KMS-11 (cell line): ENCODE measurements at regions not wholly inside any gene's neighbourhood (a gene's known extent, or its start where the extent isn't known, plus 50 kb on each side); places are given as distances from the start of the nearest gene placed in this dataset.

Experiments
- H2AFZ ChIP-seq: fragments of 200-600 bp; sonication (generic); 2 replicates; pipeline ENCODE4 v1.6.1; 2016; ENCODE audit warnings: antibody characterized with exemption, mixed run types, low read depth
- H3K27ac ChIP-seq: fragments of 200-600 bp; sonication (generic); 2 replicates; pipeline ENCODE4 v1.6.1; 2016; ENCODE audit warnings: mild to moderate bottlenecking, mixed run types
- H3K27me3 ChIP-seq: fragments of 200-600 bp; sonication (generic); 2 replicates; pipeline ENCODE4 v1.6.1; 2017; ENCODE audit warnings: mild to moderate bottlenecking, low read depth, mixed run types, moderate library complexity; ENCODE audit not compliant: insufficient read depth
- H3K36me3 ChIP-seq: fragments of 200-600 bp; sonication (generic); 2 replicates; pipeline ENCODE4 v1.6.1; 2017; ENCODE audit warnings: mild to moderate bottlenecking, mixed run types; ENCODE audit not compliant: insufficient read depth
- H3K4me1 ChIP-seq: fragments of 200-600 bp; sonication (generic); 2 replicates; pipeline ENCODE4 v1.6.1; 2016; ENCODE audit warnings: mild to moderate bottlenecking, low read depth, mixed run types; ENCODE audit not compliant: poor library complexity, severe bottlenecking
- H3K4me2 ChIP-seq: fragments of 200-600 bp; sonication (generic); 2 replicates; pipeline ENCODE4 v1.7.0; 2016; ENCODE audit warnings: mild to moderate bottlenecking, mixed run types
- H3K4me3 ChIP-seq: fragments of 200-600 bp; sonication (generic); IDR thresholded peaks from 2 replicates; pipeline ENCODE4 v1.6.1; 2017; ENCODE audit warnings: low read depth, low read length, mixed read lengths; ENCODE audit not compliant: insufficient read depth
- H3K79me2 ChIP-seq: fragments of 200-600 bp; sonication (generic); 2 replicates; pipeline ENCODE4 v1.6.1; 2016; ENCODE audit warnings: low read depth, mixed run types; ENCODE audit not compliant: insufficient read depth
- H3K9ac ChIP-seq: fragments of 200-600 bp; sonication (generic); 2 replicates; pipeline ENCODE4 v1.6.1; 2016; ENCODE audit warnings: mild to moderate bottlenecking, mixed run types
- H4K20me1 ChIP-seq: fragments of 200-600 bp; sonication (generic); 2 replicates; pipeline ENCODE4 v1.6.1; 2016; ENCODE audit warnings: mild to moderate bottlenecking, mixed run types; ENCODE audit not compliant: insufficient read depth
- TF ChIP-seq, protein P1 (sequence below): fragments of 200-600 bp; sonication (generic); conservative IDR thresholded peaks from 2 replicates; pipeline ENCODE4 v1.6.1; 2017; ENCODE audit warnings: low read depth, mild to moderate bottlenecking, antibody characterized with exemption, low read length, moderate library complexity, mixed read lengths

DNA sequence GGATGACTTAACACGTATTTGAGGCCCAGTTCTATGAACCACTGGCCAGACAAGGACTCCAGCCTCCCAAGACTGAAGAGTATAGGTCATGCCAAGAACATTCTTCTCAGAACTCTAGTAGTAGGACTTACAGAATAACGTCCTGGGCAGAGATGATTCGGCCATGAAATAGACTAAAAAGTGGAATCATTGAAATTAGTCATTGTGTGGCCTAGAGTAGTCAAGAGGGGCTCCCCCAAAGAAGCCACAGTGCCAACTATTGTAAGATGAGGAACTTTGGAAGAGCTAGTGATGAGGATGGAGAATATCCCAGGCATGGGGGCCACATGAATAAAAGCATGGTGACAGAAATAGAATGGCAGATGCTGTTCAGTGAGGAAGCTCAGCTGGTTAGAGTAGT lies 101.1 kb downstream of the TRIB2 start:
- H3K36me3 ChIP-seq: no peaks in the 10 kb centered on the region
- H3K27me3 ChIP-seq: no peaks in the 10 kb centered on the region
- no peak overlapping the region for H2AFZ ChIP-seq
- no peaks in the 10 kb centered on the region for H3K79me2 ChIP-seq
- H3K4me2 ChIP-seq: no peak overlapping the region
- no peak overlapping the region for H3K9ac ChIP-seq
- TF ChIP-seq, protein P1, sequence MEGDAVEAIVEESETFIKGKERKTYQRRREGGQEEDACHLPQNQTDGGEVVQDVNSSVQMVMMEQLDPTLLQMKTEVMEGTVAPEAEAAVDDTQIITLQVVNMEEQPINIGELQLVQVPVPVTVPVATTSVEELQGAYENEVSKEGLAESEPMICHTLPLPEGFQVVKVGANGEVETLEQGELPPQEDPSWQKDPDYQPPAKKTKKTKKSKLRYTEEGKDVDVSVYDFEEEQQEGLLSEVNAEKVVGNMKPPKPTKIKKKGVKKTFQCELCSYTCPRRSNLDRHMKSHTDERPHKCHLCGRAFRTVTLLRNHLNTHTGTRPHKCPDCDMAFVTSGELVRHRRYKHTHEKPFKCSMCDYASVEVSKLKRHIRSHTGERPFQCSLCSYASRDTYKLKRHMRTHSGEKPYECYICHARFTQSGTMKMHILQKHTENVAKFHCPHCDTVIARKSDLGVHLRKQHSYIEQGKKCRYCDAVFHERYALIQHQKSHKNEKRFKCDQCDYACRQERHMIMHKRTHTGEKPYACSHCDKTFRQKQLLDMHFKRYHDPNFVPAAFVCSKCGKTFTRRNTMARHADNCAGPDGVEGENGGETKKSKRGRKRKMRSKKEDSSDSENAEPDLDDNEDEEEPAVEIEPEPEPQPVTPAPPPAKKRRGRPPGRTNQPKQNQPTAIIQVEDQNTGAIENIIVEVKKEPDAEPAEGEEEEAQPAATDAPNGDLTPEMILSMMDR: no peak
- no peaks in the 10 kb centered on the region for H3K4me1 ChIP-seq
- H3K4me3 ChIP-seq: no peak overlapping the region
- no peak overlapping the region for H3K27ac ChIP-seq
- H4K20me1 ChIP-seq: no peaks in the 10 kb centered on the region

- H3K4me2 ChIP-seq: no peak overlapping the region
- H3K79me2 ChIP-seq: no peaks in the 10 kb centered on the region
- no peak overlapping the region for H3K9ac ChIP-seq
- H3K4me1 ChIP-seq: no peaks in the 10 kb centered on the region
- H3K4me3 ChIP-seq: no peak overlapping the region
- H4K20me1 ChIP-seq: no peaks in the 10 kb centered on the region
- no peaks in the 10 kb centered on the region for H3K36me3 ChIP-seq
- TF ChIP-seq, protein P1: no peak
- H2AFZ ChIP-seq: no peak overlapping the region
- no peaks in the 10 kb centered on the region for H3K27me3 ChIP-seq
- no peak overlapping the region for H3K27ac ChIP-seq
These were observed 101.8 kb downstream of the TRIB2 start for GRCh38 chr2:12818416-12819102.

- Histone ChIP-seq H3K4me2 (no peak overlapping the region), H3K9ac (no peak overlapping the region), H3K4me1 (no peaks in the 10 kb centered on the region), H3K27ac (no peak overlapping the region), H3K27me3 (no peaks in the 10 kb centered on the region), H3K79me2 (no peaks in the 10 kb centered on the region), H3K36me3 (no peaks in the 10 kb centered on the region), H3K4me3 (no peak overlapping the region), H4K20me1 (no peaks in the 10 kb centered on the region), H2AFZ (no peak overlapping the region)
- TF ChIP-seq, protein P1: no peak
These were observed 102.4 kb downstream of the TRIB2 start for GRCh38 chr2:12819103-12819475.

- H2AFZ ChIP-seq: no peak overlapping the region
- no peaks in the 10 kb centered on the region for H3K79me2 ChIP-seq
- H3K36me3 ChIP-seq: no peaks in the 10 kb centered on the region
- no peak overlapping the region for H3K4me3 ChIP-seq
- TF ChIP-seq, protein P1: no peak
- no peaks in the 10 kb centered on the region for H3K4me1 ChIP-seq
- H3K27ac ChIP-seq: no peak overlapping the region
- no peaks in the 10 kb centered on the region for H3K27me3 ChIP-seq
- no peaks in the 10 kb centered on the region for H4K20me1 ChIP-seq
- no peak overlapping the region for H3K9ac ChIP-seq
- H3K4me2 ChIP-seq: no peak overlapping the region
These were observed 103.0 kb downstream of the TRIB2 start for GRCh38 chr2:12819721-12820120.
